T1000 (cell line): ENCODE measurements at regions not wholly inside any gene's neighbourhood (a gene's known extent, or its start where the extent isn't known, plus 50 kb on each side); places are given as distances from the start of the nearest gene placed in this dataset.
A peak's percentile ranks its signal among the peaks of the same experiment; 100 is the strongest.

ENCODE experiments used
- DNase-seq: peaks from one replicate; lab custom pipeline; 2025; ENCODE audit warnings: mixed read lengths; lab: John Stamatoyannopoulos, UW

DNA sequence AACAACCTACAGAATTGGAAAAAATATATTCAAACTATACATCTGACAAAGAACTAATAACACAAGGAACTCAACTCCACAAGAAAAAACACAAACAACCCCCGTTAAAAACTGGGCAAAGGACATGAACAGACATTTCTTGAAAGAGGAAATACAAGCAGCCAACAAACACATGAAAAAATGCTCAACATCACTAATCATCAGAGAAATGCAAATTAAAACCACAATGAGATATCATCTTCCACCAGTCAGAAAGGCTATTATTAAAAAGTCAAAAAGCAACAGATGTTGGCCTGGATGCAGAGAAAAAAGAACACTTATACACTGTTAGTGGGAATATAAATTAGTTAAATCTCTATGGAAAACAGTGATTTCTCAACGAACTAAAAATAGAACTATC is 82.6 kb upstream of the CCDC91 start:
- DNase-seq, result no peak

DNA sequence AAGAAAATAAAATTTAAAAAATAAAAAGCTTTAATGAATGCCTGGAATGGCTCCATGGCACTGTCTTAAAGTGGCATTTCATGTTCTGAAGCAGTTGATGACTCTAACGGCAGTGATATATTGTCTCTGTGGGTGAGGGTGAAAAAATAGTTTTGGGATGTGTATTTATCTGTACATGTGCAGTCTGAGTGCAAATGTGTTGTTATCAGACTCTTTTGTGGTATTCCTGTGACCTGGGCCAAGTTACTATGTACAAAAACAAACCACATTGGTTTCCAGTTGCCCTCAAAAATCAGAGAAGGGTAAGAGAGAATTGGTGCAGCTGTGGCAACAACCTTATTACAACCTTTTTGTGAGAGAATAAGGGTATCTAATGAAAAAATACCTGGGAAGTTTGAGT is 81.7 kb upstream of the CCDC91 start:
- no peak for DNase-seq

DNA sequence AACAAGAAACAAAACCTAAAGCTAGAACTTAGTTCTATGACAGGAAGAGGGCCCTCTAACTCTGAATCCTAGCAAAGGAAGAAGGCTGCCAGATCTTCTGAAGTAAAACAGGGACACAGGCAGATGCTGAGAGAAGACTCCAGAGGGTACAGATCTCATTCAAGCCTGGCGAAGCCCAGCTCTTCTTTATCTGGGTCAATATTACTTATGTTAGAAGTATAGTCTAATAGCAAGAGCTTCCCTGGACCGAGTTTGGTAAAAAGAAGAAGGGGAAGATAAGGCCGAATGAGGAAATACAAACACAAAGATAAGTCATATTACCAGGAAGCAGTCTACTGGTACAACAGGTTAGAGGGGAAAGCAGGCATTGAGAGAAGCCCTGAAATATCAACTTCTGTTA is 79.9 kb upstream of the CCDC91 start:
- no peak for DNase-seq

DNA sequence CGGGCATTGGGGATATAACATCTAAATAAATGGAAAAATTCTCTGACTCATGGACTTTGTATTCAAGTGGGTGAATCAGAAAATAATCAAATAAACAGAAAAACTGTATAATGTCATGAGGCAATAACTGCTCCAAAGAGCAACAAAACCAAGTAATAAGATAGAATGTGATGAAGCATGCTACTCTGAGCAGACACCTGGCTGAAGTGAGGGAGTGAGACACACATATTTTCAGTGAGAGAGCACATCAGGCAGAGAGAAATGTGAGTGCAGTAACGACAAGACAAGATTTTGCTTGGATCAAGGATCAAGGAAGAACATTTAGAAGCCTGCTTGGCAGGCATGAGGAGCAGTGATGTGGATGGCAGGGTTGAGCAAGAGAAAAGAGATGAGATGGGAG is 75.8 kb upstream of the CCDC91 start:
- DNase-seq, result no peak

DNA sequence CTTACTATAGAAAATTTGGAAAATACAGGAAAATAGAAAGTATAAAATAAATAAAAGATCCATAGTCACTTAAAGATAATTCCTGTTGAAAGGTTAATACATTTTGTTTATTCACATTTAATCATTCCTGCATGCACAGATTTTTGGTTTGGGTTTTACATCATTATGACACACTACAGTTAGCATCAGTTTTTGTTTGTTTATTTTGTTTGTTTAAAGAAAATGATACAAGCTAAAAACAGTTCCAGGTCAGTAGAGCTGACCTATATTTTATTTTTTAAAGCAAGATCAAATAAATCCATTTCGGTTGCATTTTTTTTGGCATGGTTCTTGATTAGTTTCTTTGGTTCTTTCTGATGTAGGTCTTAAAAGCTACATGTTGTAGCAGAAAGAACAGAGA is 68.8 kb upstream of the CCDC91 start:
- DNase-seq, result no peak

DNA sequence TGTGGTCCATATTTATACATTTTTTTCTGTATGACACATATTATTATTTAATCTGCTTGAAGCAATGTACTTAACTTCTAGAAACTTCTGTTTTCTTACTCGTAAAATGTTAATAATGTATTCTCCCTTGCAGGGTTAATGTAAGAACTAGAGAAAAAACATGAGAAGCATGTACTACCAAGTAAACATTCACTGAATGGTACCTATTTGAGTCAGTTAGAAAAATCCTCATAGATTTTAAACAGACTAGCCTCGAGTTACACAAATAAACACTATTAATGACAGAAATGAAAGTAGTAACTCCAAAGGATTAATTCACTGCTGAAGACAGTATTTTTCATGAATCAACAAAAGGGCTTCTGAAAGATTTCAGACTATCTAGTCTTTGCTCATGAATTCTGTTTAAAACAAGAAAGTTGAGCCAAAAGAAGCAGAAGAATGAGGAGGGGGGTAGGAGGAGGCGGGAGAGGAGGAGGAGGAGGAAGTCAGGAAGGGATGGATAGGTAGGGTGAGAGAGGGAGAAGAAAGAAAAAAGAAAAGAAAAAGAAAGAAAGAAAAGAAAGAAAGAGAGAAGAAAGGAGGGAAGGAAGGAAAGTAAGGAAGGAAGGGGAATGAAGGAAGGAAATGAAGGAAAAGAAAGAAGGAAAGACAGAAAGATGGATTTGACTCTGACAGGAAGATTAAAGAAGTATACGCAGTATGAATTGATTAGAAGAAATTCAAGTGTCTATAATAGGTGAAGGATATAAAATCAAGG is 68.2 kb upstream of the CCDC91 start:
- DNase-seq, result no peak

DNA sequence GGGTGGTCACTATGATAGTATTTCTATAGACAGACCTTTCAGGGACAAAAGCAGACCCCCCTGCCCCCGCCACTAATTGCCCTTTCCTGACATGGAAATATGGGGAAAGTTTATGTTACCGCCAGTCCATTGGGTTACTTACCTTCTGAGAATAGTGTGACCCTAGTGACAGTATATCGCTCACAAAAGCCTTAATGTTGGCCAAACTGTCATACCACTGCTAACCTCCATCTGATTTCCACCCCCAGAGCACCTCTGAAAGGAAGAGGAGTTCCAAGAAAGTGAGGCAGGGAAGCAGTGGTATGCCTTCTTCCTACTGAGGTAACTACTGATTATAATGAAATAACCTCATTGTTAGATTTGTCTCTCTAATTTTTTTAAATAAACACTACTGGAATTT is 67.5 kb upstream of the CCDC91 start:
- DNase-seq, result no peak

DNA sequence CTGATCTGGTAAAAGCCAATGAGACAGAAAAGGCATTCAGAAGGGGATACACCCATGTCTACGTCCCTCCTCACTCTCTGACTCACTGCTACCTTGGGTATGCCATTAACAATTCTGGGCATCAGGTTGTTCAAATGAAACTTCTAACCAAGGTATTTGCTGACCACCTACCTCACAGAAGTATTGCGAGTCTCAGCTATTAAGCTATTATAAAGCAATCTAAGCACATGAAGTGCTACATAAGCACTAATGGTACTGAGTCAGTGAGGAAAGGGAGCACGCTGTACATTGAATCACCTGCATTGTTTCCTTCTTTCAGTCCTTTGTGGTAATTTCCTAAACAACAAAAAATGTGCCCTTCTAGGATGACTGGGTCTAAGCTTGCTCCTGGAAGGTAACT is 62.8 kb upstream of the CCDC91 start:
- no peak for DNase-seq

DNA sequence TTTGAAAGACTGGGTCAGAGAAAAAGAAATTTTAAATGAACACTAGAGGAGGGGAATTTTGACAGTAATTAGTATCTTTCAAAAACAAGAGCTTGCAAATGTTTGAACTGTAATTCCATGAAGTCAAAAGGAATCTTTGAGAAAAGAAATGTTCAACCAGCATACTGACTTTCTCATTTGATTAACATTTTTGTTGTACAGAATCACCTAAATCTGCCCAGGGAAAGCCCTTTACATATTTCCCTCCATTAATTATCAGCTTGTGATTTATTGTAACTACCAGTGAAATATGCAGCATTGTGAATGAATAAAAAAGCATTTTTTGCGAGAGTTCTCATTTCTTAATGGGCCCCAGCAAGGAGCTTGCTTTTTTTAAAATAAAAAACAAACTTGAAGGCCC is 61.2 kb upstream of the CCDC91 start:
- DNase-seq, result no peak

DNA sequence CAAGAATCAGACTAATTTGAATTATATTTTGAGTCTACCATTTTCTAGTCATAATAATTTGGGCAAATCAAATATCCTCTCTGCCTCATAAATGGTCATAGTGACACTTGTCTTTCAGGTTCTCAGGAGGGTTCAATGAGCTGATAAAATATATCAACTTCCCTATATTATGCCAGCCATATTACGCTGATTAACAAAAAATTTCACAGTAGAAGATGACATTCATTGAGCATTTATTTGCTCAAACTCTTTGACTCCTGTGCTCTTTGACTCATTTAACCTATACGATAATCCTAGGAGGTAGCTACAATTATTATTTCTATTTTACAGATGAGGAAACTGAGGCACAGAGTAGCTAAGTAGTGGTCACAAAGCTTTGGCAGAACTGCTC is 60.0 kb upstream of the CCDC91 start:
- DNase-seq, result no peak

DNA sequence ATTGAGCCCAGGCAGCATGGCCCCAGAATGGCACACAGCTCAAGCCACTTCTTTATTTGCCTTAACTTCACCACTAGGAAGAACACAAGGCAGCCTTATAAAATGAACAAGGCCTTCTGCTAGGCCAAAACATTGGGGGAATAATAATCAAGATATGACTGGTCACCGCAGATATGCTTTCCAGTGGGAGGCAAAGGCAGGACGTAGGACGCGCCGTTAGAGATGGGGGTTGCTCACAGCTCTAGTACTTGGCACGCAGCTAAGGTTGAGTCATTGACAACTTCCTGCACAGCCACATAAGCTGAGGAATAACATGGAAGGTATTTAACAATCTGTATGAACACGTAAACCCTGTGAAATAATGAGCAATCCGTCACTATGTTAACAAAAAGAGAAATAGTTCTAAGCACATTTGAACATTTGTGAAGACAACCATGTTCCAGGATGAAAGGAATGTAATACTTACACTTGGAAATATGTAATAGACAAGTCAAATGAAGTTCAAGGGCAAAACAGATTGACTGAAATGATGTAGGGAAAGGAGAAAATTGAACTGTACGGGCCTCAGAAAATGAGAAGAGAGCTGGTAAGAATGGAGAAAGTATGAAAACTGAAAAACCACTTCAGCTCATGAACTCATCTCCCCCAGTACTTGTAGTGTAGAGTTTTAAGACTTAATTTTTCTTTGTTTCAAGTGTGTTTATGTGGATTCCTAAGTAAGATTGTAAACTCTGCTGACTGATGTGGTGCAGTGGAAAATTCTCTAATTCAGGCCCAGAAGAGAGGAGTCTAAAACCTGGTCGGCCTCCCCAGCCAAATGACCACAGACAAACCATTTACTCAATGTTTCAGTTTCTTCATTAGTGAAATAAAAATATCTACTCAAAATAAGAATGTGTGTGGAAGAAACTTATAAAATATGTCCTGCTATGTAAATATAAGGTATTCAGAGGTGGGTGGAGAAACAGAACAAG is 59.3 kb upstream of the CCDC91 start:
- DNase-seq, result peak; percentile 79

DNA sequence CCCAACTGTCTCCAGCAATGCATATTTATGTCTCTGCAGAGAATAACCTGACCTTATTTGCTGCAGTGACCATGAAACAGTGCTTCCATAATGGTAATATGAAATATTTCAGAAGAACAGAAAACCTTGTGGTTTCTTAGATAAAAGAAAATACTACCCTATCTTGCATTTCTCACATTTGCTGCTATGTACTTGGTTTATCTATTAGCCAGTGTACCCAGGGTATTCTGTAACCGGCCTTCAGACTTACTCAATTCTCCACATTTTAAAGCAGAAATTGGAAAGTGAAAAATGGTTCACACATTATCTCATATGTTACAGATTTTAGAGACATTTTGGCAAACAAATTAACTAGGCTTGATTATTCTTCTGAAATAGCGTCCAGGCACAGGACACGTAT is 57.9 kb upstream of the CCDC91 start:
- no peak for DNase-seq

DNA sequence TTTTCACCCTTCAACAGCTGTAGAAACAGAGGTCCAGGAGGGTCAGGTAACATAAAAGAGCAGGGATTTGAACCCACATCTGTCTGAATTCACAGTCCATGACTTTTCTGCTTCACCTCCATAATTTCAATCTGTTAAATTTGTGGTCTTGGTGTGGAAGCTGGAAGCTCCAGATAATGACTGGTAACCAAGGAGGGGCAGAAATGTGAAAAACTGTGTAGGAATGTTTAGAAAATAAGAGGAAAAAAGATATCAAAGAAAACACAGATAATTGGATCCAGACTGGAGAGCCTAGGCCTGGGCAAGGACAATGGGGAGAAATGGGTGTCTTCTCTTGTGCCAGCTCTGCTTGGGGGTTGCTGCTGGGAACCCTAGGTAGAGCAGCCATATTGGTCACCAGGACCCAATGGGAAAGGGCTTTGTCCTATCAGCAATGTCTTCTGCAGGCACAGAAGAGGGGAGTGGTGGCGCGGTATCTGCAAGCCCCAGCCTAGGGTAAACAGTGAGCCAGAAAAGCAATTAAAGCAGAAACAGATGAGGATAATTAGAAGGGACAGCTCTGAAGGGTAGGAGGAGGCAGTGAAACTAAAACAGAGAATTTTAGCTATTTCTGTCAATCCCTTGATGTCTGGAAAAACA is 54.3 kb upstream of the CCDC91 start:
- DNase-seq, result no peak

DNA sequence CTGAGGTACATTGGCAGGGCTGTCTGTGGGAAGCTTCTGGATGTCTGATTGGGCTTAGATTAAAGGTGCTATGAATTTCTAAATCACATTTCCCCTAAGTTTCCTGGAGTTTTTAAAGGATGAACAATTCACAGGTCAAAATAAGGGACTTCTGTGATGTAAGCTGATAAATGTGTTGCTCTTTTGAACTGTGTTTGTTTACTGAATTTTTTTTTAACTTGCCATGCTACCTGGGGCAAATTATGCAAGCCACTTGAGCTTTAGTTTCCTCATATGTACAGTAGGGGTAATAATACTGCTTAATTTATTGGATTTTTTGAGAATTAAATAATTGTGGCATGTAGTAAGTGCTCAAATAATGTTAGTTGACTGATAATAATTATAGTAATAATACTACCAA is 52.8 kb upstream of the CCDC91 start:
- no peak for DNase-seq

DNA sequence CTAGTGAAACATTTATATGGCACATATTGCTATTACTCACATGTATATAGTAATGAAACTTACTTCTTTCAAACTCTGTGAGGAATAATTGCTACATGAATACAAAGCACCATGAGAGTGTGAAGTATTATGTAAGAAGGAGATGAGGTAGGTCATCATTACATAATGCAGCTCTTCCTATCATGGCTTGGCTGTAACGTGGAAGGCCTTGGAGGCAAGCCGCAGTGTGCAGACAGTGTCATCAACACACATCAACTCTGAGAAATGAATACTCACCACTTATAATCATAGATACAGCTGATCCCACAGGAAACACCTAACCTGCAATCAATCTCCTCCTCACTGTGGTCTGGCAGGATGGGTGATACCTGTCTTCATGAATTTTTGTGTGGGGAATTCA is 49.9 kb upstream of the CCDC91 start:
- no peak for DNase-seq
